Fibroblast of lung (primary cell): ENCODE measurements at regions not wholly inside any gene's neighbourhood (a gene's known extent, or its start where the extent isn't known, plus 50 kb on each side); places are given as distances from the start of the nearest gene placed in this dataset.

ENCODE experiments used
- DNase-seq, 2 donors: peaks; one replicate each; pipeline versions ENCODE4 v3.0.0 to v3.0.0-alpha.2; 2010; ENCODE audit warnings: low read depth in 2 of 2
- H2AFZ ChIP-seq: 2 replicates; pipeline ENCODE4 v1.5.1; 2012; ENCODE audit warnings: low read length, control low read depth, inconsistent platforms
- H3K27ac ChIP-seq: 2 replicates; pipeline ENCODE4 v1.5.1; 2011; ENCODE audit warnings: low read length, control low read depth; ENCODE audit not compliant: insufficient read depth
- H3K27me3 ChIP-seq: 2 replicates; pipeline ENCODE4 v1.5.1; 2011; ENCODE audit warnings: mild to moderate bottlenecking, low read length; ENCODE audit not compliant: control insufficient read depth, insufficient read depth
- H3K36me3 ChIP-seq: 2 replicates; pipeline ENCODE4 v1.5.1; 2011; ENCODE audit warnings: low read length; ENCODE audit not compliant: control insufficient read depth, insufficient read depth
- H3K4me1 ChIP-seq: 2 replicates; pipeline ENCODE4 v1.5.1; 2011; ENCODE audit warnings: low read length; ENCODE audit not compliant: control insufficient read depth, insufficient read depth; ENCODE audit errors: extremely low read depth
- H3K4me2 ChIP-seq: 2 replicates; pipeline ENCODE4 v1.5.1; 2011; ENCODE audit warnings: low read length, control low read depth; ENCODE audit not compliant: insufficient read depth; ENCODE audit errors: extremely low read depth
- H3K4me3 ChIP-seq, 4 experiments: fragments of 200-600 bp in 1 of 4; sonication (generic) in 1 of 4; replicated peaks in 1 of 4; 2 replicates each; pipeline ENCODE4 v1.5.1; 2011 to 2016; ENCODE audit warnings: low read length in 4 of 4, low read depth in 3 of 4, mild to moderate bottlenecking in 3 of 4, control low read depth in 2 of 4, inconsistent platforms in 1 of 4, mixed read lengths in 1 of 4; ENCODE audit not compliant: insufficient read depth in 1 of 4; ENCODE audit errors: control extremely low read depth in 1 of 4
- H3K79me2 ChIP-seq: 2 replicates; pipeline ENCODE4 v1.5.1; 2012; ENCODE audit warnings: mild to moderate bottlenecking, low read length, inconsistent platforms; ENCODE audit not compliant: control insufficient read depth, insufficient read depth
- H3K9ac ChIP-seq: 2 replicates; pipeline ENCODE4 v1.5.1; 2011; ENCODE audit warnings: mild to moderate bottlenecking, low read length, control low read depth; ENCODE audit not compliant: insufficient read depth
- H3K9me3 ChIP-seq: 2 replicates; pipeline ENCODE4 v1.5.1; 2012; ENCODE audit warnings: low read depth, low read length; ENCODE audit not compliant: control insufficient read depth, insufficient read depth
- H4K20me1 ChIP-seq: 2 replicates; pipeline ENCODE4 v1.5.1; 2011; ENCODE audit warnings: low read length; ENCODE audit not compliant: control insufficient read depth, insufficient read depth; ENCODE audit errors: extremely low read depth
- CTCF ChIP-seq, 2 donors: IDR thresholded peaks in 1 of 2; conservative IDR thresholded peaks in 1 of 2; 1 replicate in 1 of 2; 2 replicates in 1 of 2; pipeline ENCODE4 v1.5.1; 2011 to 2012; ENCODE audit warnings: low read length in 2 of 2, control low read depth in 1 of 2, inconsistent platforms in 1 of 2, low read depth in 1 of 2, mild to moderate bottlenecking in 1 of 2
- EZH2 ChIP-seq: IDR thresholded peaks from 2 replicates; pipeline ENCODE4 v1.5.1; 2012; ENCODE audit warnings: low read length, control low read depth, mild to moderate bottlenecking; ENCODE audit errors: missing control alignments

- peak; percentile 81 to 85 for DNase-seq
- Histone ChIP-seq H4K20me1 (no peaks in the 10 kb centered on the region), H3K4me1 (peaks cover 6% of the 10 kb centered on the region), H3K4me2 (peak overlapping the region; percentile 82), H3K4me3 (peak overlapping the region; percentile 50 to 75 (median 60)), H2AFZ (peak overlapping the region; percentile 77), H3K27me3 (no peaks in the 10 kb centered on the region), H3K9me3 (no peaks in the 10 kb centered on the region), H3K36me3 (no peaks in the 10 kb centered on the region), H3K79me2 (no peaks in the 10 kb centered on the region), H3K9ac (peak overlapping the region; percentile 42), H3K27ac (no peak overlapping the region)
- no peak for TF ChIP-seq EZH2
- no peak for TF ChIP-seq CTCF (conservative IDR thresholded peaks at IDR 0.05 in 1 of 2, IDR thresholded peaks at IDR 0.05 in 1 of 2; ENCODE audit: low read depth in 1 of 2, low read length in 2 of 2)
These were observed 59.1 kb downstream of the ZNF467 start for GRCh38 chr7:149714081-149714909.

- Histone ChIP-seq H3K9ac (no peak overlapping the region), H3K4me3 (peak overlapping the region in 1 of 4 experiments; percentile 75), H3K4me2 (no peak overlapping the region), H2AFZ (peak overlapping the region; percentile 77), H3K9me3 (no peaks in the 10 kb centered on the region), H3K36me3 (no peaks in the 10 kb centered on the region), H3K27ac (no peak overlapping the region), H3K4me1 (peaks cover 4% of the 10 kb centered on the region), H3K79me2 (no peaks in the 10 kb centered on the region), H3K27me3 (no peaks in the 10 kb centered on the region), H4K20me1 (no peaks in the 10 kb centered on the region)
- TF ChIP-seq CTCF (conservative IDR thresholded peaks at IDR 0.05 in 1 of 2, IDR thresholded peaks at IDR 0.05 in 1 of 2; ENCODE audit: low read depth in 1 of 2, low read length in 2 of 2) (no peak), EZH2 (no peak)
- DNase-seq: no peak
These were observed 59.7 kb downstream of the ZNF467 start for GRCh38 chr7:149713731-149714068.

- Histone ChIP-seq H3K36me3 (no peaks in the 10 kb centered on the region), H2AFZ (no peak overlapping the region)
- TF ChIP-seq EZH2 (no peak), CTCF (conservative IDR thresholded peaks at IDR 0.05 in 1 of 2, IDR thresholded peaks at IDR 0.05 in 1 of 2; ENCODE audit: low read depth in 1 of 2, low read length in 2 of 2) (no peak)
These were observed 60.2 kb downstream of the ZNF467 start for GRCh38 chr7:149713061-149713730.

More at GRCh38 chr7:149713061-149713730, 60.2 kb downstream of the ZNF467 start:
- H3K27me3 ChIP-seq: no peaks in the 10 kb centered on the region
- H3K9me3 ChIP-seq: no peaks in the 10 kb centered on the region
- no peak overlapping the region for H3K4me2 ChIP-seq
- H3K9ac ChIP-seq: no peak overlapping the region
- H3K4me1 ChIP-seq: peaks cover 4% of the 10 kb centered on the region
- H3K4me3 ChIP-seq: no peak overlapping the region
- H3K27ac ChIP-seq: no peak overlapping the region
- H3K79me2 ChIP-seq: no peaks in the 10 kb centered on the region
- no peak for DNase-seq
- no peaks in the 10 kb centered on the region for H4K20me1 ChIP-seq
